ENCODE measurements at regions not wholly inside any gene's neighbourhood (a gene's known extent, or its start where the extent isn't known, plus 50 kb on each side); places are given as distances from the start of the nearest gene placed in this dataset.

DNA sequence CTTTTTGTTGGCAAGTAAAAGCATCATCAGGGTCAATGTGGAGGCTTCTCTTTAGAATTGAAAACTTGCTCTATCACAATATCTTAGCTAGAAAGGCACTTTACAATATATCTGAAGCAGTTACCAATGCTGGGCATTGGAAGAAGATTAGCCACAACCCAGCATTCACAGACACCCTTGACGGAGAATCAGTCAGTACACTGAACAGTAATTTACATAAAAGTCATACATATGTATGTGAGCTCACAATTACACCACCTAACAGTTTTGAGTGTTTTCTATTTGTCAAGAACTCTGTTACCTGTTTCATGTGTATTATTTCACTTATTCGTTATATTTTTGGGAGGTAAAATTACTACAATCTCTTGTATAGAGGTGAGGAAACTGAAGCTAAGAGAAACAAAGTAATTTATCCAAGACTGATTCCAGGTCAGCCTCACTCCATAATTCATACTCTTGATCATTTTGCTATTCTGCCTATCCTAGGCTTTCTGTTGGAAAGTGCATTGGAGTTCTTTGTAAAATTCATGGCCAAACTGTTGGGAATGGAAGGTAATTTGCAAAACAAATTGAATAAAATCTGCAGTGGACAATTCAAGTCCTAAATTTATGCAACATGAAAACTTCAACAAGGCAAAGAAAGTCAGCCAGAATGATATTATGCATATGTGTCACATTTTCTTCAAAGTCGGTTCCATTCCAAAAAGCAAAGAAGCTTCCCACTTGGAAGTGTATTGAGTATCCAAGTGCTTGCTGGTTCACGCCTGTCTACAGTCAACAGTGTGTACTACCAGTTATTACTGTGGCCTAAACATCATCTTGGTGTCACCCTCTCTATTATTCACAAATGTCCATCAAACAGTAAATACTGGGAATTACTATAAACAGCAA lies 223.7 kb upstream of the SEMA6D start:
- TF ChIP-seq CTCF (IDR thresholded peaks at IDR 0.05; ENCODE audit: low read length) (no peak), EZH2 (IDR thresholded peaks at IDR 0.05; ENCODE audit: borderline replicate concordance, low read length) (no peak)
